ENCODE measurements at regions not wholly inside any gene's neighbourhood (a gene's known extent, or its start where the extent isn't known, plus 50 kb on each side); places are given as distances from the start of the nearest gene placed in this dataset.

DNA sequence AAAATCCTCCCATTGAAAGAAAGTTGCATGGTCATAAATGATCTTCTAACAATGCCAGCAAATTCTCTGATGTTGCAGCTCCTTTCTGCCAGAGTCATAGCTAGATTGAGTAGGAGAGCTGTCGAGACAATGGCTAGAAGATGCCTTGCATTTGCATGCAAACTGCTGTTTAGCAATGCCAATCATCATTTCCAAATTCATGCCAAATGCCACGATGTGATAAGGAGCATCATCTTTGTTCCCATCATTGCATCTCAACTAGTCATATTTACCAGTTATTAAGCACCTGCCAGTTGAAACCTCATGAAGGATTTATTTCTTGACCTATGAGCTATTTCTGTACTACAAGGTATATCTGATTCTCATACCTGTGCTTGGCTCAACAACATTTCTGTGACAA, 246.4 kb upstream of the PIK3R1 start:
- Histone ChIP-seq H3K9ac (ENCODE audit: control insufficient read depth, extremely low read depth, insufficient read depth, low read length) (no peak overlapping the region), H4K20me1 (ENCODE audit: control insufficient read depth, extremely low read depth, insufficient read depth, low read length) (no peaks in the 10 kb centered on the region), H3K27me3 (ENCODE audit: control insufficient read depth, extremely low read depth, insufficient read depth, low read length) (no peaks in the 10 kb centered on the region), H3K4me2 (ENCODE audit: control insufficient read depth, extremely low read depth, insufficient read depth, low read depth, low read length) (no peak overlapping the region), H2AFZ (ENCODE audit: control insufficient read depth, low read length) (no peak overlapping the region), H3K4me3 (ENCODE audit: control insufficient read depth in 2 of 3, extremely low read depth in 1 of 3, insufficient read depth in 2 of 3, low read depth in 1 of 3, low read length in 3 of 3) (no peak overlapping the region), H3K27ac (ENCODE audit: control insufficient read depth, insufficient read depth, low read length) (no peak overlapping the region), H3K9me1 (ENCODE audit: control insufficient read depth, extremely low read depth, insufficient read depth, low read length) (no peaks in the 10 kb centered on the region), H3K9me3 (ENCODE audit: control insufficient read depth, low read depth, low read length) (no peaks in the 10 kb centered on the region), H3K36me3 (ENCODE audit: control insufficient read depth in 2 of 2, extremely low read depth in 1 of 2, insufficient read depth in 2 of 2, low read length in 2 of 2) (no peaks in the 10 kb centered on the region), H3K79me2 (ENCODE audit: control insufficient read depth, insufficient read depth, low read length) (no peaks in the 10 kb centered on the region), H3K4me1 (ENCODE audit: control insufficient read depth, extremely low read depth, insufficient read depth, low read length) (peaks cover 18% of the 10 kb centered on the region)
- FAIRE-seq (no peak), DNase-seq (ENCODE audit: low read depth, low spot score) (no peak)
- TF ChIP-seq, protein P1, sequence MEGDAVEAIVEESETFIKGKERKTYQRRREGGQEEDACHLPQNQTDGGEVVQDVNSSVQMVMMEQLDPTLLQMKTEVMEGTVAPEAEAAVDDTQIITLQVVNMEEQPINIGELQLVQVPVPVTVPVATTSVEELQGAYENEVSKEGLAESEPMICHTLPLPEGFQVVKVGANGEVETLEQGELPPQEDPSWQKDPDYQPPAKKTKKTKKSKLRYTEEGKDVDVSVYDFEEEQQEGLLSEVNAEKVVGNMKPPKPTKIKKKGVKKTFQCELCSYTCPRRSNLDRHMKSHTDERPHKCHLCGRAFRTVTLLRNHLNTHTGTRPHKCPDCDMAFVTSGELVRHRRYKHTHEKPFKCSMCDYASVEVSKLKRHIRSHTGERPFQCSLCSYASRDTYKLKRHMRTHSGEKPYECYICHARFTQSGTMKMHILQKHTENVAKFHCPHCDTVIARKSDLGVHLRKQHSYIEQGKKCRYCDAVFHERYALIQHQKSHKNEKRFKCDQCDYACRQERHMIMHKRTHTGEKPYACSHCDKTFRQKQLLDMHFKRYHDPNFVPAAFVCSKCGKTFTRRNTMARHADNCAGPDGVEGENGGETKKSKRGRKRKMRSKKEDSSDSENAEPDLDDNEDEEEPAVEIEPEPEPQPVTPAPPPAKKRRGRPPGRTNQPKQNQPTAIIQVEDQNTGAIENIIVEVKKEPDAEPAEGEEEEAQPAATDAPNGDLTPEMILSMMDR (optimal IDR thresholded peaks at IDR 0.05 in 1 of 3, IDR thresholded peaks at IDR 0.05 in 1 of 3, conservative IDR thresholded peaks at IDR 0.05 in 1 of 3; ENCODE audit: extremely low read depth in 1 of 3, insufficient read depth in 2 of 3, low read length in 3 of 3) = no peak
- no peak for TF ChIP-seq EZH2 (IDR thresholded peaks at IDR 0.05; ENCODE audit: low read length)
- dilution Hi-C loops (cut with MboI; ENCODE audit: extremely low pct_ligation_motif_present, low sequenced_read_pairs) = no loop called here

- Histone ChIP-seq H3K27me3 (ENCODE audit: control insufficient read depth, extremely low read depth, insufficient read depth, low read length) (no peaks in the 10 kb centered on the region), H3K4me2 (ENCODE audit: control insufficient read depth, extremely low read depth, insufficient read depth, low read depth, low read length) (no peak overlapping the region), H3K9me3 (ENCODE audit: control insufficient read depth, low read depth, low read length) (no peaks in the 10 kb centered on the region), H4K20me1 (ENCODE audit: control insufficient read depth, extremely low read depth, insufficient read depth, low read length) (no peaks in the 10 kb centered on the region), H3K4me1 (ENCODE audit: control insufficient read depth, extremely low read depth, insufficient read depth, low read length) (peaks cover 22% of the 10 kb centered on the region), H3K4me3 (ENCODE audit: control insufficient read depth in 2 of 3, extremely low read depth in 1 of 3, insufficient read depth in 2 of 3, low read depth in 1 of 3, low read length in 3 of 3) (no peak overlapping the region), H3K9ac (ENCODE audit: control insufficient read depth, extremely low read depth, insufficient read depth, low read length) (no peak overlapping the region), H3K27ac (ENCODE audit: control insufficient read depth, insufficient read depth, low read length) (no peak overlapping the region), H3K79me2 (ENCODE audit: control insufficient read depth, insufficient read depth, low read length) (no peaks in the 10 kb centered on the region), H2AFZ (ENCODE audit: control insufficient read depth, low read length) (no peak overlapping the region), H3K9me1 (ENCODE audit: control insufficient read depth, extremely low read depth, insufficient read depth, low read length) (no peaks in the 10 kb centered on the region), H3K36me3 (ENCODE audit: control insufficient read depth in 2 of 2, extremely low read depth in 1 of 2, insufficient read depth in 2 of 2, low read length in 2 of 2) (no peaks in the 10 kb centered on the region)
- TF ChIP-seq, protein P1 (optimal IDR thresholded peaks at IDR 0.05 in 1 of 3, IDR thresholded peaks at IDR 0.05 in 1 of 3, conservative IDR thresholded peaks at IDR 0.05 in 1 of 3; ENCODE audit: extremely low read depth in 1 of 3, insufficient read depth in 2 of 3, low read length in 3 of 3) = no peak
- no peak for TF ChIP-seq EZH2 (IDR thresholded peaks at IDR 0.05; ENCODE audit: low read length)
- FAIRE-seq = no peak
- DNase-seq (ENCODE audit: low read depth, low spot score) = no peak
- dilution Hi-C loops (cut with MboI; ENCODE audit: extremely low pct_ligation_motif_present, low sequenced_read_pairs) = no loop called here
These were observed 248.8 kb upstream of the PIK3R1 start for GRCh38 chr5:67966712-67967111.
